Neutrophil (primary cell): ENCODE measurements at regions not wholly inside any gene's neighbourhood (a gene's known extent, or its start where the extent isn't known, plus 50 kb on each side); places are given as distances from the start of the nearest gene placed in this dataset.

Experiments used
- H3K27ac ChIP-seq: fragments of 200-600 bp; sonication (generic); 2 replicates; pipeline ENCODE4 v1.5.1; 2016; ENCODE audit warnings: mild to moderate bottlenecking, moderate library complexity
- H3K27me3 ChIP-seq: fragments of 200-600 bp; sonication (generic); 2 replicates; pipeline ENCODE4 v1.6.0; 2016; ENCODE audit warnings: mild to moderate bottlenecking
- H3K36me3 ChIP-seq: fragments of 200-600 bp; sonication (generic); 2 replicates; pipeline ENCODE4 v1.5.1; 2017
- H3K4me1 ChIP-seq, 2 experiments: fragments of 200-600 bp in 1 of 2; sonication (generic) in 1 of 2; 1 replicate in 1 of 2; 2 replicates in 1 of 2; pipeline versions ENCODE4 v1.5.1 to v1.6.1; 2013 to 2016; ENCODE audit warnings: low read depth in 1 of 2, low read length in 1 of 2, mild to moderate bottlenecking in 1 of 2, moderate library complexity in 1 of 2; ENCODE audit not compliant: control insufficient read depth in 1 of 2, insufficient read depth in 1 of 2
- H3K4me3 ChIP-seq, 2 experiments: fragments of 200-600 bp in 1 of 2; sonication (generic) in 1 of 2; 1 replicate in 1 of 2; 2 replicates in 1 of 2; pipeline ENCODE4 v1.5.1; 2013 to 2016; ENCODE audit warnings: low read depth in 1 of 2, low read length in 1 of 2, mild to moderate bottlenecking in 1 of 2, moderate library complexity in 1 of 2
- H3K9me3 ChIP-seq: fragments of 200-600 bp; sonication (generic); 2 replicates; pipeline ENCODE4 v1.5.1; 2016
- CTCF ChIP-seq: fragments of 200-600 bp; sonication (generic); IDR thresholded peaks from 2 replicates; pipeline ENCODE4 v1.5.1; 2016; ENCODE audit warnings: antibody characterized with exemption

GRCh38 chr3:194961149-194961548 is 275.5 kb downstream of the FAM43A start:
- no peak overlapping the region for H3K27ac ChIP-seq
- TF ChIP-seq CTCF: no peak

GRCh38 chr3:194961571-194961970 is 275.9 kb downstream of the FAM43A start:
- no peak overlapping the region for H3K4me3 ChIP-seq

More at GRCh38 chr3:194961149-194961548, 275.5 kb downstream of the FAM43A start:
- Histone ChIP-seq H3K36me3 (no peaks in the 10 kb centered on the region), H3K4me1 (no peaks in the 10 kb centered on the region), H3K9me3 (no peaks in the 10 kb centered on the region), H3K27me3 (no peaks in the 10 kb centered on the region), H3K4me3 (no peak overlapping the region)

GRCh38 chr3:194962056-194962455 is 276.4 kb downstream of the FAM43A start:
- no peak for TF ChIP-seq CTCF
- Histone ChIP-seq H3K27ac (no peak overlapping the region), H3K36me3 (no peaks in the 10 kb centered on the region), H3K27me3 (no peaks in the 10 kb centered on the region), H3K4me3 (no peak overlapping the region), H3K4me1 (no peaks in the 10 kb centered on the region), H3K9me3 (no peaks in the 10 kb centered on the region)

More at GRCh38 chr3:194961571-194961970, 275.9 kb downstream of the FAM43A start:
- no peaks in the 10 kb centered on the region for H3K9me3 ChIP-seq
- H3K27ac ChIP-seq: no peak overlapping the region
- H3K4me1 ChIP-seq: no peaks in the 10 kb centered on the region
- TF ChIP-seq CTCF: no peak
- no peaks in the 10 kb centered on the region for H3K36me3 ChIP-seq
- no peaks in the 10 kb centered on the region for H3K27me3 ChIP-seq

- Histone ChIP-seq H3K27me3 (no peaks in the 10 kb centered on the region), H3K9me3 (no peaks in the 10 kb centered on the region), H3K4me3 (no peak overlapping the region), H3K27ac (no peak overlapping the region), H3K36me3 (no peaks in the 10 kb centered on the region), H3K4me1 (no peaks in the 10 kb centered on the region)
- TF ChIP-seq CTCF: no peak
Measured at GRCh38 chr3:194964809-194965208, 279.1 kb downstream of the FAM43A start.

GRCh38 chr3:194967151-194968117 is 281.8 kb downstream of the FAM43A start:
- no peaks in the 10 kb centered on the region for H3K36me3 ChIP-seq
- no peak for TF ChIP-seq CTCF
- H3K4me1 ChIP-seq: no peaks in the 10 kb centered on the region
- no peaks in the 10 kb centered on the region for H3K27me3 ChIP-seq
- no peak overlapping the region for H3K27ac ChIP-seq
- H3K9me3 ChIP-seq: no peaks in the 10 kb centered on the region
- H3K4me3 ChIP-seq: no peak overlapping the region
